ENCODE measurements at regions not wholly inside any gene's neighbourhood (a gene's known extent, or its start where the extent isn't known, plus 50 kb on each side); places are given as distances from the start of the nearest gene placed in this dataset.
A peak's percentile ranks its signal among the peaks of the same experiment; 100 is the strongest.

- Histone ChIP-seq H3K9ac (ENCODE audit: insufficient read depth, low read depth, low read length) (no peak overlapping the region), H2AFZ (ENCODE audit: low read length) (no peak overlapping the region), H3K4me1 (ENCODE audit: insufficient read depth, low read length) (no peaks in the 10 kb centered on the region), H3K9me3 (ENCODE audit: low read length) (no peaks in the 10 kb centered on the region), H3K4me2 (ENCODE audit: low read depth, low read length) (no peak overlapping the region), H3K27ac (ENCODE audit: extremely low read length, insufficient read depth, low read length) (no peak overlapping the region), H3K36me3 (replicated peaks in 1 of 2; ENCODE audit: control insufficient read depth in 1 of 2, insufficient read depth in 2 of 2, low read length in 2 of 2) (no peaks in the 10 kb centered on the region), H3K4me3 (replicated peaks in 1 of 3; ENCODE audit: insufficient read depth in 1 of 3, low read depth in 2 of 3, low read length in 3 of 3) (no peak overlapping the region), H3K79me2 (ENCODE audit: insufficient read depth, low read length) (no peaks in the 10 kb centered on the region), H3K27me3 (ENCODE audit: control insufficient read depth in 1 of 2, insufficient read depth in 2 of 2, low read length in 2 of 2) (no peaks in the 10 kb centered on the region), H4K20me1 (ENCODE audit: insufficient read depth, low read length) (no peaks in the 10 kb centered on the region)
- intact Hi-C loops (cut with micrococcal nuclease; ENCODE audit: unreplicated experiment) (no loop called here), in situ Hi-C loops (cut with HindIII; ENCODE audit: extremely low pct_ligation_motif_present, low pct_unique_long_range_greater_than_20kb) (loop anchor here (5.0 kb wide), 1 partner anchor 159 kb away; the partner anchor contains the start of gene CCL1)
- WGBS (ENCODE audit: low lambda C conversion rate): 4% methylated on average over 4 of the region's 4 CpGs
- DNase-seq (ENCODE audit: low spot score) (no peak), ATAC-seq (no peak), FAIRE-seq (no peak)
- no TSS peak for BruUV-seq (replicated peaks)
- no peak for TF ChIP-seq RNF219 (CRISPR knock-in tag; IDR thresholded peaks at IDR 0.05)
- peak; percentile 79 for TF ChIP-seq ZNF12 (CRISPR knock-in tag; IDR thresholded peaks at IDR 0.05)
- ChIA-PET CTCF (ENCODE audit: low intra/inter-chr PET ratio, low total read pairs) (interaction anchor here (8.3 kb wide), 1 partner anchor 159 kb away, joined by 246 read pairs; the partner anchor contains the start of gene CCL1), POLR2A (no interaction called here)
These were observed 52.0 kb upstream of the CCL2 start for GRCh38 chr17:34203018-34203638.

- Histone ChIP-seq H3K79me2 (ENCODE audit: insufficient read depth, low read length) (no peaks in the 10 kb centered on the region), H3K4me2 (ENCODE audit: low read depth, low read length) (no peak overlapping the region), H3K9me3 (ENCODE audit: low read length) (no peaks in the 10 kb centered on the region), H3K4me1 (ENCODE audit: insufficient read depth, low read length) (no peaks in the 10 kb centered on the region), H3K27me3 (ENCODE audit: control insufficient read depth in 1 of 2, insufficient read depth in 2 of 2, low read length in 2 of 2) (no peaks in the 10 kb centered on the region), H2AFZ (ENCODE audit: low read length) (no peak overlapping the region), H3K36me3 (replicated peaks in 1 of 2; ENCODE audit: control insufficient read depth in 1 of 2, insufficient read depth in 2 of 2, low read length in 2 of 2) (no peaks in the 10 kb centered on the region), H3K4me3 (replicated peaks in 1 of 3; ENCODE audit: insufficient read depth in 1 of 3, low read depth in 2 of 3, low read length in 3 of 3) (no peak overlapping the region), H3K27ac (ENCODE audit: extremely low read length, insufficient read depth, low read length) (no peak overlapping the region), H4K20me1 (ENCODE audit: insufficient read depth, low read length) (no peaks in the 10 kb centered on the region), H3K9ac (ENCODE audit: insufficient read depth, low read depth, low read length) (no peak overlapping the region)
- in situ Hi-C loops (cut with HindIII; ENCODE audit: extremely low pct_ligation_motif_present, low pct_unique_long_range_greater_than_20kb): loop anchor here (5.0 kb wide), 1 partner anchor 158 kb away; the partner anchor contains the start of gene CCL1
- FAIRE-seq: no peak
- POLR2A ChIA-PET: no interaction called here
- CTCF ChIA-PET (ENCODE audit: low intra/inter-chr PET ratio, low total read pairs): no interaction called here
- BruUV-seq (replicated peaks): no TSS peak
- DNase-seq (ENCODE audit: low spot score): no peak
- WGBS (ENCODE audit: low lambda C conversion rate): 0% methylated on average over 1 of the region's 5 CpGs
- no peak for ATAC-seq
- intact Hi-C loops (cut with micrococcal nuclease; ENCODE audit: unreplicated experiment): no loop called here
- no peak for TF ChIP-seq HES4 (CRISPR knock-in tag; IDR thresholded peaks at IDR 0.05; ENCODE audit: borderline replicate concordance)
- no peak for TF ChIP-seq ZNF235 (CRISPR knock-in tag; IDR thresholded peaks at IDR 0.05; ENCODE audit: borderline replicate concordance)
- TF ChIP-seq FOXP4 (CRISPR knock-in tag; IDR thresholded peaks at IDR 0.05): no peak
- no peak for TF ChIP-seq KDM3A (CRISPR knock-in tag; IDR thresholded peaks at IDR 0.05; ENCODE audit: low read depth)
- TF ChIP-seq TBX3 (IDR thresholded peaks at IDR 0.05; ENCODE audit: borderline replicate concordance): no peak
- TF ChIP-seq RFXAP (CRISPR knock-in tag; IDR thresholded peaks at IDR 0.05; ENCODE audit: borderline replicate concordance): no peak
- no peak for TF ChIP-seq SNAI1 (CRISPR knock-in tag; IDR thresholded peaks at IDR 0.05; ENCODE audit: borderline replicate concordance)
- TF ChIP-seq JARID2 (CRISPR knock-in tag; IDR thresholded peaks at IDR 0.05; ENCODE audit: insufficient replicate concordance): no peak
- TF ChIP-seq ZNF124 (CRISPR knock-in tag; IDR thresholded peaks at IDR 0.05): no peak
- TF ChIP-seq ZNF496 (CRISPR knock-in tag; IDR thresholded peaks at IDR 0.05; ENCODE audit: insufficient replicate concordance): no peak
- TF ChIP-seq MAFK (conservative IDR thresholded peaks at IDR 0.05 in 1 of 2, IDR thresholded peaks at IDR 0.05 in 1 of 2; ENCODE audit: low read length in 2 of 2): no peak
These were observed 50.7 kb upstream of the CCL2 start for GRCh38 chr17:34204402-34204801.

All from HepG2 (cell line).